ENCODE measurements at regions not wholly inside any gene's neighbourhood (a gene's known extent, or its start where the extent isn't known, plus 50 kb on each side); places are given as distances from the start of the nearest gene placed in this dataset.

- Histone ChIP-seq H3K9me3 (ENCODE audit: low read length) (no peaks in the 10 kb centered on the region), H3K9ac (ENCODE audit: low read length) (no peak overlapping the region), H3K36me3 (ENCODE audit: insufficient read depth, low read length) (no peaks in the 10 kb centered on the region), H3K9me2 (ENCODE audit: low read depth, low read length) (no peaks in the 10 kb centered on the region), H2AFZ (ENCODE audit: low read length) (no peak overlapping the region), H3K4me1 (ENCODE audit: insufficient read depth, low read length, severe bottlenecking) (no peaks in the 10 kb centered on the region), H3K79me2 (ENCODE audit: insufficient read depth, low read length) (no peaks in the 10 kb centered on the region), H3K27me3 (ENCODE audit: insufficient read depth, low read length) (no peaks in the 10 kb centered on the region), H3K4me2 (ENCODE audit: low read length) (no peak overlapping the region), H4K20me1 (ENCODE audit: insufficient read depth, low read length) (no peaks in the 10 kb centered on the region), H3K27ac (ENCODE audit: low read depth, low read length, poor library complexity, severe bottlenecking) (no peak overlapping the region), H3K4me3 (ENCODE audit: low read depth, low read length, poor library complexity, severe bottlenecking) (no peak overlapping the region), H3F3A (ENCODE audit: insufficient read depth, low read length) (no peaks in the 10 kb centered on the region)
- TF ChIP-seq EZH2 (IDR thresholded peaks at IDR 0.05; ENCODE audit: borderline replicate concordance, low read length), result no peak
- TF ChIP-seq CTCF (IDR thresholded peaks at IDR 0.05; ENCODE audit: low read length), result no peak
Observed at GRCh38 chr15:96109820-96110219, 220.7 kb upstream of the NR2F2 start.

GRCh38 chr15:96112018-96112417 lies 218.5 kb upstream of the NR2F2 start:
- no peaks in the 10 kb centered on the region for H3K36me3 ChIP-seq (ENCODE audit: insufficient read depth, low read length)
- no peaks in the 10 kb centered on the region for H3F3A ChIP-seq (ENCODE audit: insufficient read depth, low read length)
- H3K9ac ChIP-seq (ENCODE audit: low read length), result no peak overlapping the region
- H3K79me2 ChIP-seq (ENCODE audit: insufficient read depth, low read length), result no peaks in the 10 kb centered on the region
- no peak overlapping the region for H2AFZ ChIP-seq (ENCODE audit: low read length)
- no peaks in the 10 kb centered on the region for H3K9me2 ChIP-seq (ENCODE audit: low read depth, low read length)
- TF ChIP-seq EZH2 (IDR thresholded peaks at IDR 0.05; ENCODE audit: borderline replicate concordance, low read length) (no peak), CTCF (IDR thresholded peaks at IDR 0.05; ENCODE audit: low read length) (no peak)
- no peak overlapping the region for H3K27ac ChIP-seq (ENCODE audit: low read depth, low read length, poor library complexity, severe bottlenecking)
- H3K4me2 ChIP-seq (ENCODE audit: low read length), result no peak overlapping the region
- no peak overlapping the region for H3K4me3 ChIP-seq (ENCODE audit: low read depth, low read length, poor library complexity, severe bottlenecking)
- H3K27me3 ChIP-seq (ENCODE audit: insufficient read depth, low read length), result no peaks in the 10 kb centered on the region
- no peaks in the 10 kb centered on the region for H3K4me1 ChIP-seq (ENCODE audit: insufficient read depth, low read length, severe bottlenecking)
- H3K9me3 ChIP-seq (ENCODE audit: low read length), result no peaks in the 10 kb centered on the region
- H4K20me1 ChIP-seq (ENCODE audit: insufficient read depth, low read length), result no peaks in the 10 kb centered on the region

GRCh38 chr15:96115642-96116041 lies 214.9 kb upstream of the NR2F2 start:
- Histone ChIP-seq H4K20me1 (ENCODE audit: insufficient read depth, low read length) (no peaks in the 10 kb centered on the region), H2AFZ (ENCODE audit: low read length) (no peak overlapping the region), H3K27me3 (ENCODE audit: insufficient read depth, low read length) (no peaks in the 10 kb centered on the region), H3K79me2 (ENCODE audit: insufficient read depth, low read length) (no peaks in the 10 kb centered on the region), H3F3A (ENCODE audit: insufficient read depth, low read length) (no peaks in the 10 kb centered on the region), H3K4me1 (ENCODE audit: insufficient read depth, low read length, severe bottlenecking) (no peaks in the 10 kb centered on the region), H3K4me3 (ENCODE audit: low read depth, low read length, poor library complexity, severe bottlenecking) (no peak overlapping the region), H3K9ac (ENCODE audit: low read length) (no peak overlapping the region), H3K4me2 (ENCODE audit: low read length) (no peak overlapping the region), H3K27ac (ENCODE audit: low read depth, low read length, poor library complexity, severe bottlenecking) (no peak overlapping the region), H3K9me2 (ENCODE audit: low read depth, low read length) (no peaks in the 10 kb centered on the region), H3K9me3 (ENCODE audit: low read length) (no peaks in the 10 kb centered on the region), H3K36me3 (ENCODE audit: insufficient read depth, low read length) (no peaks in the 10 kb centered on the region)
- TF ChIP-seq EZH2 (IDR thresholded peaks at IDR 0.05; ENCODE audit: borderline replicate concordance, low read length) (no peak), CTCF (IDR thresholded peaks at IDR 0.05; ENCODE audit: low read length) (no peak)
